ENCODE measurements at regions not wholly inside any gene's neighbourhood (a gene's known extent, or its start where the extent isn't known, plus 50 kb on each side); places are given as distances from the start of the nearest gene placed in this dataset.

GRCh38 chr20:62576815-62577489 lies 65.4 kb upstream of the SLCO4A1 start:
- Histone ChIP-seq H3K9me3 (ENCODE audit: control insufficient read depth, insufficient read depth, low read length) (no peaks in the 10 kb centered on the region), H3K4me1 (ENCODE audit: control insufficient read depth, insufficient read depth, low read length) (peaks cover 3% of the 10 kb centered on the region), H3K9ac (ENCODE audit: low read depth, low read length) (no peak overlapping the region), H3K4me3 (ENCODE audit: low read depth, low read length) (no peak overlapping the region), H3K36me3 (ENCODE audit: control insufficient read depth, insufficient read depth, low read length) (no peaks in the 10 kb centered on the region), H3K27me3 (ENCODE audit: control insufficient read depth, insufficient read depth, low read length) (peaks cover 3% of the 10 kb centered on the region)

GRCh38 chr20:62577490-62577836 lies 64.8 kb upstream of the SLCO4A1 start:
- no peak overlapping the region for H3K9ac ChIP-seq (ENCODE audit: low read depth, low read length)
- no peaks in the 10 kb centered on the region for H3K36me3 ChIP-seq (ENCODE audit: control insufficient read depth, insufficient read depth, low read length)
- H3K27me3 ChIP-seq (ENCODE audit: control insufficient read depth, insufficient read depth, low read length) = peaks cover 3% of the 10 kb centered on the region
- peaks cover 3% of the 10 kb centered on the region for H3K4me1 ChIP-seq (ENCODE audit: control insufficient read depth, insufficient read depth, low read length)
- H3K9me3 ChIP-seq (ENCODE audit: control insufficient read depth, insufficient read depth, low read length) = no peaks in the 10 kb centered on the region
- H3K4me3 ChIP-seq (ENCODE audit: low read depth, low read length) = no peak overlapping the region

GRCh38 chr20:62578294-62578897 lies 63.9 kb upstream of the SLCO4A1 start:
- H3K4me3 ChIP-seq (ENCODE audit: low read depth, low read length) = no peak overlapping the region
- H3K4me1 ChIP-seq (ENCODE audit: control insufficient read depth, insufficient read depth, low read length) = peaks cover 3% of the 10 kb centered on the region
- no peaks in the 10 kb centered on the region for H3K36me3 ChIP-seq (ENCODE audit: control insufficient read depth, insufficient read depth, low read length)
- H3K9ac ChIP-seq (ENCODE audit: low read depth, low read length) = no peak overlapping the region
- H3K27me3 ChIP-seq (ENCODE audit: control insufficient read depth, insufficient read depth, low read length) = peaks cover 3% of the 10 kb centered on the region
- no peaks in the 10 kb centered on the region for H3K9me3 ChIP-seq (ENCODE audit: control insufficient read depth, insufficient read depth, low read length)

- Histone ChIP-seq H3K9me3 (ENCODE audit: control insufficient read depth, insufficient read depth, low read length) (no peaks in the 10 kb centered on the region), H3K27me3 (ENCODE audit: control insufficient read depth, insufficient read depth, low read length) (peaks cover 3% of the 10 kb centered on the region), H3K36me3 (ENCODE audit: control insufficient read depth, insufficient read depth, low read length) (no peaks in the 10 kb centered on the region), H3K4me3 (ENCODE audit: low read depth, low read length) (no peak overlapping the region), H3K4me1 (ENCODE audit: control insufficient read depth, insufficient read depth, low read length) (peaks cover 3% of the 10 kb centered on the region), H3K9ac (ENCODE audit: low read depth, low read length) (no peak overlapping the region)
These were observed 62.3 kb upstream of the SLCO4A1 start for GRCh38 chr20:62580052-62580451.

- peaks cover 3% of the 10 kb centered on the region for H3K4me1 ChIP-seq (ENCODE audit: control insufficient read depth, insufficient read depth, low read length)
- peaks cover 3% of the 10 kb centered on the region for H3K27me3 ChIP-seq (ENCODE audit: control insufficient read depth, insufficient read depth, low read length)
- H3K4me3 ChIP-seq (ENCODE audit: low read depth, low read length) = no peak overlapping the region
- H3K9ac ChIP-seq (ENCODE audit: low read depth, low read length) = no peak overlapping the region
- H3K36me3 ChIP-seq (ENCODE audit: control insufficient read depth, insufficient read depth, low read length) = no peaks in the 10 kb centered on the region
- H3K9me3 ChIP-seq (ENCODE audit: control insufficient read depth, insufficient read depth, low read length) = no peaks in the 10 kb centered on the region
These were observed 61.6 kb upstream of the SLCO4A1 start for GRCh38 chr20:62580733-62581132.

- H3K27me3 ChIP-seq (ENCODE audit: control insufficient read depth, insufficient read depth, low read length) = peaks cover 3% of the 10 kb centered on the region
- H3K4me1 ChIP-seq (ENCODE audit: control insufficient read depth, insufficient read depth, low read length) = peaks cover 3% of the 10 kb centered on the region
- H3K9ac ChIP-seq (ENCODE audit: low read depth, low read length) = no peak overlapping the region
- no peaks in the 10 kb centered on the region for H3K36me3 ChIP-seq (ENCODE audit: control insufficient read depth, insufficient read depth, low read length)
- H3K4me3 ChIP-seq (ENCODE audit: low read depth, low read length) = no peak overlapping the region
- no peaks in the 10 kb centered on the region for H3K9me3 ChIP-seq (ENCODE audit: control insufficient read depth, insufficient read depth, low read length)
These were observed 61.0 kb upstream of the SLCO4A1 start for GRCh38 chr20:62581308-62581707.

- H3K4me1 ChIP-seq (ENCODE audit: control insufficient read depth, insufficient read depth, low read length) = peaks cover 3% of the 10 kb centered on the region
- H3K9me3 ChIP-seq (ENCODE audit: control insufficient read depth, insufficient read depth, low read length) = no peaks in the 10 kb centered on the region
- H3K4me3 ChIP-seq (ENCODE audit: low read depth, low read length) = no peak overlapping the region
- H3K27me3 ChIP-seq (ENCODE audit: control insufficient read depth, insufficient read depth, low read length) = peaks cover 3% of the 10 kb centered on the region
- H3K36me3 ChIP-seq (ENCODE audit: control insufficient read depth, insufficient read depth, low read length) = no peaks in the 10 kb centered on the region
- H3K9ac ChIP-seq (ENCODE audit: low read depth, low read length) = no peak overlapping the region
These were observed 60.5 kb upstream of the SLCO4A1 start for GRCh38 chr20:62581806-62582205.

- H3K27me3 ChIP-seq (ENCODE audit: control insufficient read depth, insufficient read depth, low read length) = peaks cover 3% of the 10 kb centered on the region
- H3K9me3 ChIP-seq (ENCODE audit: control insufficient read depth, insufficient read depth, low read length) = no peaks in the 10 kb centered on the region
These were observed 58.8 kb upstream of the SLCO4A1 start for GRCh38 chr20:62583424-62583920.

GRCh38 chr20:62584671-62585460 lies 57.4 kb upstream of the SLCO4A1 start:
- Histone ChIP-seq H3K9me3 (ENCODE audit: control insufficient read depth, insufficient read depth, low read length) (no peaks in the 10 kb centered on the region), H3K36me3 (ENCODE audit: control insufficient read depth, insufficient read depth, low read length) (no peaks in the 10 kb centered on the region), H3K4me3 (ENCODE audit: low read depth, low read length) (no peak overlapping the region), H3K27me3 (ENCODE audit: control insufficient read depth, insufficient read depth, low read length) (no peaks in the 10 kb centered on the region), H3K9ac (ENCODE audit: low read depth, low read length) (no peak overlapping the region), H3K4me1 (ENCODE audit: control insufficient read depth, insufficient read depth, low read length) (no peaks in the 10 kb centered on the region)

More at GRCh38 chr20:62583424-62583920, 58.8 kb upstream of the SLCO4A1 start:
- Histone ChIP-seq H3K36me3 (ENCODE audit: control insufficient read depth, insufficient read depth, low read length) (no peaks in the 10 kb centered on the region), H3K4me1 (ENCODE audit: control insufficient read depth, insufficient read depth, low read length) (no peaks in the 10 kb centered on the region), H3K4me3 (ENCODE audit: low read depth, low read length) (no peak overlapping the region), H3K9ac (ENCODE audit: low read depth, low read length) (no peak overlapping the region)

GRCh38 chr20:62585461-62585970 lies 56.8 kb upstream of the SLCO4A1 start:
- Histone ChIP-seq H3K4me3 (ENCODE audit: low read depth, low read length) (no peak overlapping the region), H3K27me3 (ENCODE audit: control insufficient read depth, insufficient read depth, low read length) (no peaks in the 10 kb centered on the region), H3K36me3 (ENCODE audit: control insufficient read depth, insufficient read depth, low read length) (no peaks in the 10 kb centered on the region)

GRCh38 chr20:62586799-62587198 lies 55.5 kb upstream of the SLCO4A1 start:
- H3K4me1 ChIP-seq (ENCODE audit: control insufficient read depth, insufficient read depth, low read length) = no peaks in the 10 kb centered on the region
- H3K4me3 ChIP-seq (ENCODE audit: low read depth, low read length) = no peak overlapping the region
- H3K9me3 ChIP-seq (ENCODE audit: control insufficient read depth, insufficient read depth, low read length) = no peaks in the 10 kb centered on the region
- no peaks in the 10 kb centered on the region for H3K27me3 ChIP-seq (ENCODE audit: control insufficient read depth, insufficient read depth, low read length)
- no peak overlapping the region for H3K9ac ChIP-seq (ENCODE audit: low read depth, low read length)
- no peaks in the 10 kb centered on the region for H3K36me3 ChIP-seq (ENCODE audit: control insufficient read depth, insufficient read depth, low read length)

More at GRCh38 chr20:62585461-62585970, 56.8 kb upstream of the SLCO4A1 start:
- H3K4me1 ChIP-seq (ENCODE audit: control insufficient read depth, insufficient read depth, low read length) = no peaks in the 10 kb centered on the region
- no peak overlapping the region for H3K9ac ChIP-seq (ENCODE audit: low read depth, low read length)
- no peaks in the 10 kb centered on the region for H3K9me3 ChIP-seq (ENCODE audit: control insufficient read depth, insufficient read depth, low read length)

Measured in iPS-15b (cell line).